Right atrium auricular region (tissue), 2 donors: ENCODE measurements at regions not wholly inside any gene's neighbourhood (a gene's known extent, or its start where the extent isn't known, plus 50 kb on each side); places are given as distances from the start of the nearest gene placed in this dataset.
"Not testable (repeated sequence)": the region's sequence is repeated elsewhere in the genome, so short reads cannot be mapped to it uniquely, and the experiment has no call there.

Experiments used
- DNase-seq: peaks from one replicate; pipeline ENCODE4 v3.0.0-alpha.2; 2019; ENCODE audit warnings: low spot score
- H3K27ac ChIP-seq, 2 donors: fragments of 200-600 bp; sonication (generic); 1 replicate in 1 of 2; 2 replicates in 1 of 2; pipeline ENCODE4 v1.5.1; 2016 to 2019
- H3K27me3 ChIP-seq, 2 donors: fragments of 200-600 bp; sonication (generic); one replicate each; pipeline versions ENCODE4 v1.5.1 to v1.6.0; 2017 to 2019
- H3K36me3 ChIP-seq: fragments of 200-600 bp; sonication (generic); one replicate; pipeline ENCODE4 v1.5.1; 2016
- H3K4me1 ChIP-seq, 2 donors: fragments of 200-600 bp; sonication (generic); one replicate each; pipeline versions ENCODE4 v1.5.1 to v1.6.0; 2017 to 2019
- H3K4me3 ChIP-seq, 2 donors: fragments of 200-600 bp; sonication (generic); 1 replicate in 1 of 2; 2 replicates in 1 of 2; pipeline ENCODE4 v1.5.1; 2017 to 2019; ENCODE audit warnings: mild to moderate bottlenecking in 1 of 2, moderate library complexity in 1 of 2
- H3K9me3 ChIP-seq, 2 donors: fragments of 200-600 bp; sonication (generic); one replicate each; pipeline ENCODE4 v1.5.1; 2019
- CTCF ChIP-seq, 2 donors: fragments of 200-600 bp; sonication (generic); IDR thresholded peaks; one replicate each; pipeline ENCODE4 v1.5.1; 2019; ENCODE audit warnings: antibody characterized with exemption in 2 of 2

DNA sequence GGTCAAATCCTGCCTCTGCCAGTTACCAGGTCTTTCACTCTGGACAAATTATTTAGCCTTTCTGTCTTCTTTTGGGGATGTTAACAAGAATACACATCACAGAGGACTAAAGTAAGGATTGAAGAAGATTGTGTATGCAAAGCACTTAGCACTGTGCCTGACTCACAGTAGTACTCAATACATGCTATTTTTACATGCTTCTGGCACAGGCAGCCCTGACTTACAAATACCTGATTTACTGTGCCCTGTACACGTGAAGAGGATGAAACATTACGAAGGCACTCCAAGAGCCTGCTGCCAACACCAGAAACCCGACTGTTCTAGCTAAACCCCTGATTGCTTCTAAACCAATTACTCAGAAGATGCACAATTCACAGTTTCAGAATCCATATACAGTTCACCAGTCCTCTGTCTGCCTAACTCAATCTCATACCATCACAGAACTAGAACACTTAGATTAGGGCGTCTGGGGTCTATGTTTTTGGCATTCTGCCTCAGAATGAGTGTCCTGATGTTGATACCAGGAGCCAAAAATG, 300.9 kb upstream of the DDI1 start:
- H3K27ac ChIP-seq = peak overlapping the region in 1 of 2 donors; percentile 48

DNA sequence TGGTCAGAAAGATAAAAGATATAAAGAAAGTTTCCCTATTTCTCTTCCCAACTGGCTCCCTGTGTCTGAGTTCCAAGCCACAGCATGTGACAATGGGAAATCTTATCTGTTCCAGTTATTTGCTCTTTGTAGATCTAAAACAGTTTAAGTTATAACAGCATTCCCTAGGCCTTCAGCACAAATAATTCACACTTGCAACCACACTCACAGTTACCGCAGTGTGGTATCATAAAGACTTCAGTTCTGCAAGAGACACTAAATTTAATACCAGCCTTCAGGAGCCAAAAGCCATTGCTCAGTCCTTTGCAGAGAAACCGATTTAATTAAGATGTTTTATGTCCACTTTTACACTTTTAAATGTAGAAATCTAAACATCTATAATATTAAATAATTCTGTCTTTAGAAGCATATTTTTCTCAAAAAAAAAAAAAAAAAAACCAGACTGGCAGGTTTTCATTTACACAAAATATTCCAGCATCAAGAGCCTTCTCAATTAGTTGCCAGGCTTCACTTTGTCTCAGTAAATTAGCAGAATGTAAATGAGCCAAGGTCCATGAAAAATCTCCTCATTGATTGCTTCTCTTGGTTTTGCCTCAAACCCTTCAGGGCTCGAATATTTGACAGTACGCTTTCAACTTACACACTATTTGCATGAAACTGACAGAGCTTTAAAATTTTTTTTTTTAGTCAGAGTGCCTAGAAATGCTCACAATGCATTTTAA, 300.0 kb upstream of the DDI1 start:
- DNase-seq = no peak
- H3K4me3 ChIP-seq = no peak overlapping the region
- no peak for TF ChIP-seq CTCF (IDR thresholded peaks at IDR 0.05)
- H3K27me3 ChIP-seq = no peaks in the 10 kb centered on the region
- peak overlapping the region in 1 of 2 donors; percentile 61 for H3K27ac ChIP-seq
- H3K4me1 ChIP-seq = peaks cover 0 to 17% of the 10 kb centered on the region in 2 donors
- no peaks in the 10 kb centered on the region for H3K9me3 ChIP-seq
- no peaks in the 10 kb centered on the region for H3K36me3 ChIP-seq

More for the DNA sequence above, 300.9 kb upstream of the DDI1 start:
- Histone ChIP-seq H3K4me3 (no peak overlapping the region), H3K9me3 (no peaks in the 10 kb centered on the region), H3K27me3 (no peaks in the 10 kb centered on the region), H3K36me3 (no peaks in the 10 kb centered on the region), H3K4me1 (peaks cover 0 to 17% of the 10 kb centered on the region in 2 donors)
- TF ChIP-seq CTCF (IDR thresholded peaks at IDR 0.05) = no peak
- no peak for DNase-seq

DNA sequence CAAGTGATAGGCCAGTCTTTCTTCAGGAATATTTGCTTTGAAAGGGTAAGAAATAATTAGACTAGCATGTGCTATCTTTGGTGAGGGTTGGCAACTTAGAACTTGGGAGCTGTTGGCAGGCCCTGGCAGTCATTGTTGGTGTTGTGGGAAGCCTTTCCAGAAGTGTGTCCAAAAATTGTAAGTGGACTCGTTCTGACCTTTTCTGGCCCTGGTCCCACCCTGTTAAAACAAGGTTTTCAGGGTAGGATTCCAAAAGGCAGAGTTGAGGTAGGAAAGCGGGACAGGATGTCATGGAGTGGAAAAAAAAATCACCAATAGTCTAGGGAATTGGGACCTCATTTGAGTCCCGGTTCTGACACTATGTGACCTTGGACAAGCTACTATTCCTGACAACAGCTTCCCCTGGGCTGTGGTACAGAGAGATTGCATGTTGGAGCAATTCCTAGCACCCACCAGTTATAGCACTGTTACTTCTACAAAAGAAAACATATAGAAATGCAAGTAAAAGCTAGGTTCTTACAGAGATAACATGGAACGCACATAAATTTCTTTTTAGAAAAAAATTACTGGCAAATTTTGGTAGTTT, 299.3 kb upstream of the DDI1 start:
- no peaks in the 10 kb centered on the region for H3K36me3 ChIP-seq
- TF ChIP-seq CTCF (IDR thresholded peaks at IDR 0.05) = no peak
- H3K27me3 ChIP-seq = no peaks in the 10 kb centered on the region
- H3K4me1 ChIP-seq = peaks cover 0 to 17% of the 10 kb centered on the region in 2 donors
- H3K4me3 ChIP-seq = no peak overlapping the region
- no peak for DNase-seq
- H3K9me3 ChIP-seq = no peaks in the 10 kb centered on the region
- H3K27ac ChIP-seq = peak overlapping the region in 1 of 2 donors; percentile 61

DNA sequence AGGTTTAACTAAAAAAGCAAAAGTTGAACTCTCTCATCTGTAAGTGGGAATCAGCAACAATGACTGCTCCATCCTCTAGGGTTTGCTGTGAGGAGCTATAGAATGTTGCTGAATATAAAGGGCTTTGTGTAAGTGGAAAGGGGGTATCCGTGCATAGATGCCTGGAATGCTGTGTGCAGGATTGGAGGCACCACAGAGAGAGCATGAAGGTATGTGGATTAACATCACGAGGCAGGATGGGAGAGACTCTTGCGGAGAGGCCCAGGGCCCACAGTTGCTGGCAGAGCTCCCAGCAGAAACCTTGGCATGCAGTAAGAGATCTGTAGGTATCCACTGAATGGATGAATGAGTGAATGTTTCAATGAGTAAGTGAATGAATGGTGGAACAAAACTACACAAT, 298.7 kb upstream of the DDI1 start:
- Histone ChIP-seq H3K27me3 (no peaks in the 10 kb centered on the region), H3K4me1 (peaks cover 0 to 17% of the 10 kb centered on the region in 2 donors), H3K9me3 (no peaks in the 10 kb centered on the region), H3K36me3 (no peaks in the 10 kb centered on the region), H3K4me3 (no peak overlapping the region), H3K27ac (peak overlapping the region in 1 of 2 donors; percentile 61)
- DNase-seq = no peak
- no peak for TF ChIP-seq CTCF (IDR thresholded peaks at IDR 0.05)

DNA sequence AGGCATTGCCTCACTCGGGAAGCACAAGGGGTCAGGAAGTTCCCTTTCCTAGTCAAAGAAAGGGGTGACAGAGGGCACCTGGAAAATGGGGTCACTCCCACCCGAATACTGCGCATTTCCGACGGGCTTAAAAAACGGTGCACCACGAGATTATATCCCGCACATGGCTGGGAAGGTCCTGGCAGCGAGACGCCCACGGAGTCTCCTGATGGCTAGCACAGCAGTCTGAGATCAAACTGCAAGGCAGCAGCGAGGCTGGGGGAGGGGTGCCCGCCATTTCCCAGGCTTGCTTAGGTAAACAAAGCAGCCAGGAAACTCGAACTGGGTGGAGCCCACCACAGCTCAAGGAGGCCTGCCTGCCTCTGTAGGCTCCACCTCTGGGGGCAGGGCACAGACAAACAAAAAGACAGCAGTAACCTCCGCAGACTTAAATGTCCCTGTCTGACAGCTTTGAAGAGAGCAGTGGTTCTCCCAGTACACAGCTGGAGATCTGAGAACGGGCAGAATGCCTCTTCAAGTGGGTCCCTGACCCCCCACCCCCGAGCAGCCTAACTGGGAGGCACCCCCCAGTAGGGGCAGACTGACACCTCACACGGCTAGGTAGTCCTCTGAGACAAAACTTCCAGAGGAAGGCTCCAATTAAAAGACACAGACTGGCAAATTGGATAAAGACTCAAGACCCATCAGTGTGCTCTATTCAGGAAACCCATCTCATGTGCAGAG, 297.2 kb upstream of the DDI1 start:
- not testable (repeated sequence) for H3K27me3 ChIP-seq, H3K36me3 ChIP-seq, H3K9me3 ChIP-seq, H3K27ac ChIP-seq, DNase-seq
- H3K4me1 ChIP-seq = peaks cover 0 to 17% of the 10 kb centered on the region in 2 donors
- peak overlapping the region in 1 of 2 donors; percentile 17 for H3K4me3 ChIP-seq
